ELR (cell line): ENCODE measurements at regions not wholly inside any gene's neighbourhood (a gene's known extent, or its start where the extent isn't known, plus 50 kb on each side); places are given as distances from the start of the nearest gene placed in this dataset.

ENCODE experiments used
- DNase-seq: peaks from one replicate; pipeline ENCODE4 v3.0.0-alpha.2; 2015; ENCODE audit warnings: low read depth

DNA sequence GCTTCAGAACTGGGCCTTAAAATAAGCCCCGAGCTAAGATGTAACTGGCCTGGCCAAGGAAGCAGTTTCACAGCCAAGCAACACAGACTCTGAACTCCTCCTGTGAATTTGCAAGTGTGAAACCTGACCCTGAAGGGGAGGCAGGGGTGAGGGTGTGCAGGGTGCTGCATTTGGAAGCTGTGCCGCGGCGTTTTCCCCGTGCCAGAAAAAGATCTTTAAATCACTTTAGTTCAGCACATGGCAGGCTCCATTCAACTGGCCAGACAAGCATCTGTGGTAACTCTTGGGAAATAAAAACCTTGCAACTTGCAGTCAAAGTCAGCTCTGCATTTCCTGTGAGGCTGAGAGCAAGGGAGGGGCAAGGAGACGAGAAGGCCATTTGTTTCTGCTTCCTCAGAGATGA lies 209.3 kb upstream of the SOX11 start:
- no peak for DNase-seq

GRCh38 chr2:5484868-5485267 lies 207.3 kb upstream of the SOX11 start:
- no peak for DNase-seq

GRCh38 chr2:5491523-5491922 lies 200.7 kb upstream of the SOX11 start:
- no peak for DNase-seq

- DNase-seq, result no peak
Observed at GRCh38 chr2:5493256-5493655, 198.9 kb upstream of the SOX11 start.

- no peak for DNase-seq
Observed at GRCh38 chr2:5494212-5494611, 198.0 kb upstream of the SOX11 start.

- no peak for DNase-seq
Observed at GRCh38 chr2:5495586-5495985, 196.6 kb upstream of the SOX11 start.

DNA sequence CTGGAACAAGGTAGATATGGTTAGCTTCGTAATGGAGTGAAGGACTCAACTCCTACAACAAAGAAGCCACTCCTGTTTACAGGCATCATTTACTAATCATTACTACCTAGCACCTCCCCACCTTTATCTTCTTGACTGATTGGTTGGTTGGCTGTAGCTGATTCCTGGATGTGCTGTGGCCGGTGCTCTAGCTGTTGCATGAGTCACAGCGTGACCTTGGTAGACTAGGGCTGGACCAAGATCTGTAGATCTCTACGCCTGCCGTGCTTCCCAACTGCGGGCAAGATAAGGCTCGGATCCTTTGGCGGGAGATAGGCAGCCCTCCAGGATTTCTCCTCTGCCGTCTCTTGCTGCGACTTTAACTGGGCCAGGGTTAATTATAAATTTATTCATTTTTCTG lies 194.3 kb upstream of the SOX11 start:
- no peak for DNase-seq

DNA sequence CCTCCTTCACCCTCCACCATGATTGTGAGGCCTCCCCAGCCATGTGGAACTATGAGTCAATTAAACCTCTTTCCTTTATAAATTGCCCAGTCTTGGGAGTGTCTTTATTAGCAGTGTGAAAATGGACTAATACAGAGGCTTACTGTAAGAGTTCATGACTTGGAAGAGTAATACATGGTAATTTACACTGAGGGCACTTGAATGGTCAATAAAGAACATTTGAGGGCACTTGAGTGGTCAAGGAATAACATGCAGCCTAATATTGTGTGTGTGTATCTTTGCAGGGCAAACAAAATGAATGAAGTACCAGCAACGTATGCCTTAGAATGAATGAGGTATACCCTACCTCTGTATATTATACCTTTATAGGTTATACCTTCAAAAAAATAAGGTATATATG lies 190.4 kb upstream of the SOX11 start:
- no peak for DNase-seq

DNA sequence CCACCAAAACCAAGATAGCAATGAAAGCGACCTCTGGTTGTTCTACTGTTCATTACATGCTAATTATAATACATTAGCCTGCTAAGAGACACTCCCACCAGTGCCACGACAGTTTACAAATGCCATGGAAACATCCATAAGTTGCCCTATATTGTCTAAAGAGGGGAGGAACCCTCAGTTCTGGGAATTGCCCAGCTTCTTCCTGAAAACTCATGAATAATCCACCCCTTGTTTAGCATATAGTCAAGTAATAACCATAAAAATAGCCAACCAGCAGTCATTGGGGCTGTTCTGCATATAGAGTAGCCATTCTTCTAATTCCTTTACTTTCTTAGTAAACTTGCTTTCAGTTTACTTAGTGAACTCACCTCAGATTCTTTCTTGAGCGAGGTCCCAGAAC lies 189.8 kb upstream of the SOX11 start:
- no peak for DNase-seq

DNA sequence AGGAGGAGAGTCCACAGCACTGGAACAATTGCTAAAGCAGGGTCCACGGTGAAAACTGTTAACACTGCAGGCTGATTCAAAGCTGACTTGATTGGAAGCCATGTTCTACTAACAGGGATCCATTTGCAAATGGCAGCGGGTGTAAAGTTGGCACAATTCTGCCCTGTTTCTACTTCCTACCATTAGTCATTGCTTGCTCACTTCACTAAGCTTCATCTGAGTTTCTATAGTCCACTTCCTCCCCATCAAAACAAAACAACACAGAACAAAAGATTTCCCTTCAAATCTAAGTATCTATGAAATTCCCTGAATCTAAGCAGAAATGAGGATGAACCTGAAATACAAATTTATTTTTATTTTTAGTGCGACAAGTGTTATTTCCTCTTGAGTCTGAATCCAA lies 187.4 kb upstream of the SOX11 start:
- no peak for DNase-seq

GRCh38 chr2:5507367-5507766 lies 184.8 kb upstream of the SOX11 start:
- DNase-seq, result no peak

- no peak for DNase-seq
Observed at GRCh38 chr2:5509362-5509761, 182.8 kb upstream of the SOX11 start.

DNA sequence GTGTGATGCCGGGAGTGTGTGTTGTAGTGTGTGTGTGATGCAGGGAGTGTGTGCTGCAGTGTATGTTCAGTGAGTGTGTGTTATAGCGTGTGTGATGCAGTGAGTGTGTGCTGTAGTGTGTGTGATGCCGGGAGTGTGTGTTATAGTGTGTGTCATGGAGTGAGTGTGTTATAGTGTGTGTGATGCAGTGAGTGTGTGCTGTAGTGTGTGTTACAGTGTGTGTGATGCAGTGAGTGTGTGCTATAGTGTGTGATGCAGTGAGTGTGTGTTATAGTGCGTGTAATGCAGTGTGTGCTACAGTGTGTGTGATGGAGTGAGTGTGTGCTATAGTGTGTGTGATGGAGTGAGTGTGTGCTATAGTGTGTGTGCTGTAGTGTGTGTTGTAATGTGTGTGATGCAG lies 182.1 kb upstream of the SOX11 start:
- no peak for DNase-seq

- DNase-seq, result no peak
Observed at GRCh38 chr2:5515693-5516092, 176.5 kb upstream of the SOX11 start.

GRCh38 chr2:5519286-5519685 lies 172.9 kb upstream of the SOX11 start:
- no peak for DNase-seq

GRCh38 chr2:5520463-5520972 lies 171.7 kb upstream of the SOX11 start:
- DNase-seq, result no peak

GRCh38 chr2:5521461-5521860 lies 170.7 kb upstream of the SOX11 start:
- no peak for DNase-seq

DNA sequence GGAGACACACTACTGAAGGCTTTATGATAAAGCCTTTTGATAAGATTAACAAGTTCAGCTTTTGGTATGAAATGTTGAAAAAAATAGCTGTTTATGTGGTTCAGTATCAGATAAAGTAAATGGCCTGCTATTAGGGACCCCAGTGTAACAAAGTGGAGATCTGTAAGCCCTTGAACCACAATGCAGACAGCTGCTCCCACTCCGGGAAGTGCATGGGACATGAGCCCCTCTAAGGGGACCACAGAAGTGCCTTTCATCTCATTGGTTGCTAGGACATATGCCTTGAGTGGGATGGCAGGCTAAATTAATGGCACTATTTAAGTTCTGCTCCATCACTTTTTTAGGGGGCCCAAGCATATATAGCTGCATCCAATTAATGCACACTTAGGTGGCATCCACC lies 167.6 kb upstream of the SOX11 start:
- DNase-seq, result no peak

- no peak for DNase-seq
Observed at GRCh38 chr2:5528706-5529105, 163.5 kb upstream of the SOX11 start.

- no peak for DNase-seq
Observed at GRCh38 chr2:5530011-5530696, 162.0 kb upstream of the SOX11 start.

DNA sequence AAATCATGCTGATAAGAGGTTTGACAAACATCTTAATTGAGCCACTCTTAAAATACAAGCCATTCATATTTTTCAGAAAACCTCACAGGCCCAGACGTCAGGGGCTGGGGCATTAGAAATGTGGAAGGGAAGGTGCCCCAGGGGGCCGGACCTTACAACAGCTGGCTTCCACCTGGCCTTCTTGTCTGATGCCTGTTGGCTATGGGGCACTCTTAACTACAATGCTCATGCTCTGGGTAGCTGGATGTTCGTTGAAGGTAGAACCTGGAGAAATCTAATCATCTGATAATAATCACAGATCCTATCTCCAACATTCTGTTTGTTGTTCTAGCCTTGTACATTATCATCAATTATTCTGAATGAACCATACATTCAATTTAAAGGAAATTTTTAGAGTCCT lies 156.9 kb upstream of the SOX11 start:
- no peak for DNase-seq

DNA sequence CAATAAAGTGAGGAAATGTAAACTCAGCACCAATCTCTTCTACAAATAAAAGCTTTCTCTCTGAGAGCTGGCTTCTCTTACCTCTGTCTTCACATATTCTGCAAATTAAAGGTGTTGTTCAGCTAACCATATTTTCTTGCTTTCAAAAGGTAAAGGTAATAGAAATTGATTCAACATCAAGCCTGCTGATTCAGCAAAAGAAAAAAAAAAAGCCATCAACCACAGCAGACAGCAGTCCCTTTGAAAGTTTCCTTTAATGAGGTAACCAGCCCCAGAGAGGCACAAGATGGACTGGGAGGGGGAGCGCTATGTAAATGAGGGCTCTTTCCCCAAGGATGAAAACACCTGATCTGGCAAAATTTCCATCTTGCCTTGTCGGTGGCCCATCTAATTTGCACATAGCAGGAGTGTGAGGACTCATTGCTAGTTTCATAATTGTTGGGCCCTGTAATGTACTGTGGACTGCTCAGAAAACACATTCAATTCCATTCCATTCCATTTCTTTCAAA lies 154.9 kb upstream of the SOX11 start:
- no peak for DNase-seq

DNA sequence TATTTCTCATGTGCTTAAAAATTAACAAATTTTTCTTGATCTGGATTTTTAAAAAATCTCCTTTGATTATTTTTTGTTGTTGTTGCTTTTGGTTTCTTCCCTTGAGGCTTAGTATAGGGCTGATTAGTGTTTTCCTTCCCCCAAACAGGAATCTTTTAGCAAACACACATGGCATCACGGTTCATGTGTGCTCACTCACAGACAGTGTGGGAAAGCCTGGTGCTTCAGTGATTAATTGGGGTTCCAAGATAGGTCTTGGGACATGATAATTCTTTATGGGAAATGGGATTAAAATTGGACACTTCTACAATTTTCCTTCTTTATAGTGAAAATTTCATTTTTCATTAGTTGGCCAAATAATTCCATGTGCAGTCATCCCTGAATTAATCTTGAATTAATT lies 153.9 kb upstream of the SOX11 start:
- no peak for DNase-seq

DNA sequence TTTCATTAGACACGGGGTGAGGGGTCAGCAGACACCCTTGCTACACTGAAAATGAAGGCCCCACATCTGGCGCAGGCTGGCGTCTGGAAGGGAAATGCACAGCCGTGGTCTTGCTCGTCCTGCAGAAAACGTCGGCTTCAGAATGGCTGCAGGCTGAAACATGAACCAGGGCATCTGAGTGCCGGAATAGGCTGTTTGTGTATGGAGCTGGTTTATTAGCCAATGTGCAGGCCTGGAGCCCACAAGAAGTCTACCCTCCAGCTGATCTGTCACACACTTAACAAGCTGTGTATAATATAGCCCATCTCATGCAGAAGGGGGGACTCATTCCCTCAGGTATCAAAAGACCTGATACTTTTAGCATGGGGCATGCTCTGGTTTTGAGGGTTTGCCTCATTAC lies 153.4 kb upstream of the SOX11 start:
- no peak for DNase-seq
